ENCODE measurements at regions not wholly inside any gene's neighbourhood (a gene's known extent, or its start where the extent isn't known, plus 50 kb on each side); places are given as distances from the start of the nearest gene placed in this dataset.

GRCh38 chr2:105951384-105951694 is 206.6 kb downstream of the NCK2 start:
- TF ChIP-seq CTCF (IDR thresholded peaks at IDR 0.05), result no peak
- TF ChIP-seq CREM (CRISPR knock-in tag; IDR thresholded peaks at IDR 0.05), result no peak
- TF ChIP-seq ATF1 (CRISPR knock-in tag; IDR thresholded peaks at IDR 0.05), result no peak
- no peak for TF ChIP-seq SP1 (CRISPR knock-in tag; conservative IDR thresholded peaks at IDR 0.05)
- TF ChIP-seq FOXJ3 (CRISPR knock-in tag; IDR thresholded peaks at IDR 0.05; ENCODE audit: borderline replicate concordance), result no peak
- no peak for TF ChIP-seq ZBTB21 (CRISPR knock-in tag; IDR thresholded peaks at IDR 0.05; ENCODE audit: borderline replicate concordance)
- TF ChIP-seq USF2 (CRISPR knock-in tag; IDR thresholded peaks at IDR 0.05), result no peak
- no peak for TF ChIP-seq TEAD1 (CRISPR knock-in tag; IDR thresholded peaks at IDR 0.05)
- no peak for TF ChIP-seq MAX (CRISPR knock-in tag; IDR thresholded peaks at IDR 0.05)
- TF ChIP-seq USF1 (CRISPR knock-in tag; IDR thresholded peaks at IDR 0.05), result no peak
